Esophagus squamous epithelium (tissue), 4 donors: ENCODE measurements at regions not wholly inside any gene's neighbourhood (a gene's known extent, or its start where the extent isn't known, plus 50 kb on each side); places are given as distances from the start of the nearest gene placed in this dataset.

Experiments
- CTCF ChIP-seq, 6 experiments: fragments of 450-650 bp in 4 of 6; fragments of 200-600 bp in 2 of 6; sonication (generic) in 2 of 6; IDR thresholded peaks; one replicate each; pipeline ENCODE4 v1.5.1; 2016 to 2019; ENCODE audit warnings: antibody characterized with exemption in 6 of 6, mild to moderate bottlenecking in 4 of 6, moderate library complexity in 4 of 6
- POLR2A ChIP-seq, 4 donors: fragments of 450-650 bp; IDR thresholded peaks; one replicate each; pipeline ENCODE4 v1.6.1; 2017; ENCODE audit warnings: antibody characterized with exemption in 4 of 4, mild to moderate bottlenecking in 4 of 4, moderate library complexity in 3 of 4

- TF ChIP-seq POLR2A (IDR thresholded peaks at IDR 0.05) (no peak), CTCF (IDR thresholded peaks at IDR 0.05) (no peak)
These were observed 333.2 kb upstream of the JARID2 start for GRCh38 chr6:14912706-14913105.
